Epithelial cell of esophagus (primary cell): ENCODE measurements at regions not wholly inside any gene's neighbourhood (a gene's known extent, or its start where the extent isn't known, plus 50 kb on each side); places are given as distances from the start of the nearest gene placed in this dataset.

ENCODE experiments used
- DNase-seq: peaks from one replicate; pipeline ENCODE4 v3.0.0; 2010; ENCODE audit warnings: low read depth
- H3K4me3 ChIP-seq: 2 replicates; pipeline ENCODE4 v1.5.1; 2011; ENCODE audit warnings: mild to moderate bottlenecking, low read length, control low read depth
- TF ChIP-seq, protein P1 (sequence below): IDR thresholded peaks from 2 replicates; pipeline ENCODE4 v1.5.1; 2011; ENCODE audit warnings: low read depth, mild to moderate bottlenecking, low read length, control low read depth, inconsistent platforms; ENCODE audit not compliant: insufficient read depth; ENCODE audit errors: missing control alignments

DNA sequence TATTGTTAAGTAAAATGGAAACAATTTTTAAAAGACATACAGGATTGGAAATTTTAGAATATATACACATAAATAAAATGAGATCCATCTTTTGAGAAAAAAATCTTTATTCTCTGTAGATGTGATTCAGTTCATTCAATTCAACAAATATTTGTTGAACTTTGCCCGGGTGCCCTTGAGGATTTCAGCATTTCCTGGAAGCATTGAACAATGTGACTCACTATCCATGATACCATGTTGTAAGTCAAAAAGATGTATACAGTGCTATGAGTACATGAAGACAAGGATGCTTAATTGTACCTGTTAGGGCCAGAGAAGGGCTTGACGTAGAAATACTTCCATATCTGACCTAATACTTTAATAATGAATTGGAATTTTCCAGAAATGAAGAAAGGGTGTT is 353.7 kb downstream of the METTL15 start:
- peak; percentile 22 for DNase-seq
- TF ChIP-seq, protein P1, sequence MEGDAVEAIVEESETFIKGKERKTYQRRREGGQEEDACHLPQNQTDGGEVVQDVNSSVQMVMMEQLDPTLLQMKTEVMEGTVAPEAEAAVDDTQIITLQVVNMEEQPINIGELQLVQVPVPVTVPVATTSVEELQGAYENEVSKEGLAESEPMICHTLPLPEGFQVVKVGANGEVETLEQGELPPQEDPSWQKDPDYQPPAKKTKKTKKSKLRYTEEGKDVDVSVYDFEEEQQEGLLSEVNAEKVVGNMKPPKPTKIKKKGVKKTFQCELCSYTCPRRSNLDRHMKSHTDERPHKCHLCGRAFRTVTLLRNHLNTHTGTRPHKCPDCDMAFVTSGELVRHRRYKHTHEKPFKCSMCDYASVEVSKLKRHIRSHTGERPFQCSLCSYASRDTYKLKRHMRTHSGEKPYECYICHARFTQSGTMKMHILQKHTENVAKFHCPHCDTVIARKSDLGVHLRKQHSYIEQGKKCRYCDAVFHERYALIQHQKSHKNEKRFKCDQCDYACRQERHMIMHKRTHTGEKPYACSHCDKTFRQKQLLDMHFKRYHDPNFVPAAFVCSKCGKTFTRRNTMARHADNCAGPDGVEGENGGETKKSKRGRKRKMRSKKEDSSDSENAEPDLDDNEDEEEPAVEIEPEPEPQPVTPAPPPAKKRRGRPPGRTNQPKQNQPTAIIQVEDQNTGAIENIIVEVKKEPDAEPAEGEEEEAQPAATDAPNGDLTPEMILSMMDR: no peak
- no peak overlapping the region for H3K4me3 ChIP-seq

DNA sequence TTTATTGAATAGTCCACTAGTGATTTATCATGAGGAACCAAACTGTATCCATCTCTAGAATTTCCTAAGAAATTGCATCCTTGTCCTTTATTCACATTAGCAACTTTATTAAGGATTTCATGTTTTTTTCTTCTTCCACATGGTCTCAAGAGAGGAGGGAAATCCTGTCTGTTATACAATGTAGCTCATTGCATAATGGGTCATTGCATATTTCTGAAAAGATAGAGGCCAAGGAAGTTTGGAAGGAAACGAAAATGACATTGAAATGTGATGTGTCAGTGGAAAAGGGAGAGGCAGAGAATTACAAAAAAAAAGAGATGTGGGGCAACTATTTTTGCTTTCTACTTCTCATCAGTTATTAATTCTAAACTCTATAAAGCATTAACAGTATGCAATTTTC is 353.1 kb downstream of the METTL15 start:
- no peak for DNase-seq
- H3K4me3 ChIP-seq: no peak overlapping the region
- TF ChIP-seq, protein P1: no peak

DNA sequence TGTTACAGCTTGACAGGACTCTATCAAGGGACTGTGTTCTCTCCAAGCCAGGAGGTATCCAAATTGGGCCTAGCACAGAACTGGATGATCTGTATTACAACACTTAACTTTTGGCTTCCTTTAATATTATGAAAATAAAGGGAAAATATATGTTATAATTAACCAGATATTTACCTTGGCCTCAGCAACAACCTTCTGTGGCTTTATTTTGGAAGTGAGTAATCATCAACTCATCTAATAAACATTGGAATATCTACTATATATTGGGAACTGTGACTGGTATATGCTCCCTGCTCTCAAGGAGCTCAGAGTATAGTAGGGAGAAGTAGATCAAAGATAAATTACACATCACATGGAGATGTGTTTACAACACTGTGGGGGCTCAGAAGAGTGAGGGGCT is 352.2 kb downstream of the METTL15 start:
- TF ChIP-seq, protein P1: no peak
- no peak for DNase-seq
- no peak overlapping the region for H3K4me3 ChIP-seq

DNA sequence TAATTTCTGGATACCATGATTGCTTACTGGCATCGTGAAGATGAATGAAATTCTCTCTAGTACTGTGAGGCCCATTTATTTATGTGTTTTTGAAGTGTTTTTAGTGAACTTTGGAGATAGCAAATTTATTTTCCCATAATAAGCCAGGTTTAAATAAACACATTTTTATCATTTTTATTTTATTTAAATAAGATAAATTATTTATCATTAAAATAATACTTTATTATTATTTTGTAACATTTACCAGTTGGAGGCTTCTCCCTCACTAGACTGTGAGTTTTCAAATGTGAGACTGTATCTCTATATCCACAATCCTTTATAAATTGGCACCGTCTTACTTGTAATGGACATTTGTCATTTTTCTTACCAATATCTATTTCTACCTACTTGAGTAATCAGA is 351.7 kb downstream of the METTL15 start:
- DNase-seq: no peak
- no peak overlapping the region for H3K4me3 ChIP-seq
- TF ChIP-seq, protein P1: no peak

DNA sequence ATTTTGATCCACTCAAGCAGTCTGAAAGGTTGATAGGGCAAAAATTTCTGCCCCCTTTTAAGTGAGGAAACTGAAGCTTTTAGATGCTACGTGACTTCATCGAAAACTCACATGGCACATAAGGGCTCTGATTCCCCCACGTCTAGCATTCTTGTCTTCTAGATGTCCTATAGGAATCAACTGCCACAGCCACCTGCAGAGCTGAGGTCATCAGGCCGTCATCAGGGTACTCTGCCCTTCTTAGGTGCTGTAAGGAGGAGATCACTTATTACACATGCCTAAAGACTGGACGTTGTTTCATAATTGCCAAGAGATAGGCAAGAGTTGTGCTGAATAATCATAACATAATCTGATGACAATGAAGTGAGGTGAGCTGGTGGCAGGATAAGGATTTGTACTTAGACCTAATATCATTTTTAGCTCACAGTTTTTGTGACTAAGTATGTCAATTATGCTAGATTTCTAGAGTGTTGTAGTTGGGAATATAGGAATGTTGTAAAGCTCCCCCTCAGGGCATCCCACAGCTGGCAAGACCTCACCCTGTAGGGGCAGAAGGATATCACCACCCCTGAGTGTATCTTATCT is 349.4 kb downstream of the METTL15 start:
- no peak for DNase-seq
- H3K4me3 ChIP-seq: no peak overlapping the region
- TF ChIP-seq, protein P1: no peak

DNA sequence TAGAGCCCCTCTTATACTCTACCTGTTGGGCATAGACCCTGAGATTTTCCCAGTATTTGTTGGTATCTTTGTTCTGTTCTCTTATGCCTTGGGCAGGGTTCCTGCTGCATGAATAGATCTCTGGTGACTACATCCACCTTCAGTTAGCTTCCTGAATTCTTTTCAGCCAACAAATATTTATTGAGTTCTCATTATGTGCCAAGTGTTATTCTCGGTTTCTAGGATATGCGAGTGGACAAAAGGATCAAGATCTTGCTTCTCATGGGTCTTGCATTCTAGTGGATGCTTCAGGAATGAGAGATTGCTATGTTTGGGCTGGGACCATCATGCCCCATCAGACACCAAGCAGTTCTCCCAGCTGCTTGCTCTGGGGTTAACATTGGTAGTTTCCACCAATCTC is 340.0 kb downstream of the METTL15 start:
- TF ChIP-seq, protein P1: no peak

DNA sequence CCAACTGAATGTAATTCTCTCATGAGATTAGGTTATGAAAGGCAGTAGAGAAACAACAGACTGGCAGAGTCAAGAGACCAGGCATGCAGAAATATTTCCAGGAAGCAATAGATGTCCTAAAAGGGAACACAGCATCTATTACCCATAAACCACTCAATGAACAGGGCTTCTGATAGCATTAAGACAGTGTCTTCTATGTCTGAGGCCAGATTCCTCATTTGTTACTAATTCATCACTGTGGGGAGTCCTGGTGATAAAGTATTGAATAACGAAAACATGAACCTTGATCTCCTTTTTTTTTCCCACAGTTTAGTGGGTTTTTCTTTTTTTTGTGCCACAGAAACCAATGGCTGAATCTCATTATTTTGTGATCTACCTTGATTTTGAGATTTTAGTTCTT is 339.0 kb downstream of the METTL15 start:
- no peak for DNase-seq
- TF ChIP-seq, protein P1: no peak
- no peak overlapping the region for H3K4me3 ChIP-seq

More for the DNA sequence above, 340.0 kb downstream of the METTL15 start:
- DNase-seq: no peak
- no peak overlapping the region for H3K4me3 ChIP-seq
